Endothelial cell of umbilical vein (primary cell): ENCODE measurements at regions not wholly inside any gene's neighbourhood (a gene's known extent, or its start where the extent isn't known, plus 50 kb on each side); places are given as distances from the start of the nearest gene placed in this dataset.

Experiments
- BruUV-seq: library from RNA; stranded (reverse); fragments of 400-500 nt; replicated peaks from 2 replicates; lab custom pipeline; 2021; lab: Mats Ljungman, UMichigan
- CTCF ChIA-PET: fragments of 300-600, 350-600 bp; sonication (Branson Sonifier 250); formaldehyde crosslinking; loops from one replicate; lab custom pipeline; 2021; ENCODE audit warnings: antibody characterized with exemption, inconsistent platforms; lab: Charles Lee
- POLR2A ChIA-PET: fragments of 300-600, 350-600 bp; sonication (Branson Sonifier 250); formaldehyde crosslinking; loops from one replicate; lab custom pipeline; 2021; ENCODE audit warnings: antibody characterized with exemption, inconsistent platforms; lab: Charles Lee
- DNase-seq: peaks from one replicate; pipeline ENCODE4 v3.0.0-alpha.2; 2011; ENCODE audit warnings: low read depth, low spot score
- FAIRE-seq: peaks from 2 replicates; lab custom pipeline; 2011; peaks lifted over from hg19 to GRCh38; lab: Jason Lieb, UNC
- H2AFZ ChIP-seq: 2 replicates; pipeline ENCODE4 v1.6.0; 2012; ENCODE audit warnings: low read depth, low read length, control low read depth, inconsistent platforms
- H3K27ac ChIP-seq: 2 replicates; pipeline ENCODE4 v1.5.1; 2011; ENCODE audit warnings: low read depth, mild to moderate bottlenecking, control low read depth, low read length, moderate library complexity; ENCODE audit not compliant: insufficient read depth
- H3K27me3 ChIP-seq, 2 experiments: 2 replicates each; pipeline versions ENCODE4 v1.6.0 to v1.6.1; 2011; ENCODE audit warnings: low read length in 2 of 2, mixed read lengths in 1 of 2; ENCODE audit not compliant: control insufficient read depth in 2 of 2, insufficient read depth in 2 of 2
- H3K36me3 ChIP-seq, 2 experiments: 2 replicates in 1 of 2; 3 replicates in 1 of 2; pipeline ENCODE4 v1.5.1; 2011; ENCODE audit warnings: low read length in 2 of 2, mild to moderate bottlenecking in 1 of 2, moderate library complexity in 1 of 2; ENCODE audit not compliant: control insufficient read depth in 2 of 2, insufficient read depth in 2 of 2; ENCODE audit errors: extremely low read depth in 1 of 2
- H3K4me1 ChIP-seq: 3 replicates; pipeline ENCODE4 v1.5.1; 2011; ENCODE audit warnings: mild to moderate bottlenecking, low read length; ENCODE audit not compliant: control insufficient read depth, insufficient read depth; ENCODE audit errors: extremely low read depth
- H3K4me2 ChIP-seq: 2 replicates; pipeline ENCODE4 v1.6.1; 2011; ENCODE audit warnings: low read length, control low read depth, mixed read lengths; ENCODE audit not compliant: insufficient read depth
- H3K4me3 ChIP-seq, 3 experiments: fragments of 200-600 bp in 1 of 3; sonication (generic), shearing (Covaris generic) in 1 of 3; replicated peaks in 1 of 3; 2 replicates each; pipeline ENCODE4 v1.5.1; 2011 to 2016; ENCODE audit warnings: control low read depth in 3 of 3, low read length in 3 of 3, mild to moderate bottlenecking in 2 of 3, inconsistent platforms in 1 of 3, low read depth in 1 of 3, moderate library complexity in 1 of 3; ENCODE audit not compliant: insufficient read depth in 1 of 3
- H3K79me2 ChIP-seq: 2 replicates; pipeline ENCODE4 v1.6.0; 2012; ENCODE audit warnings: low read length, inconsistent platforms; ENCODE audit not compliant: control insufficient read depth, insufficient read depth
- H3K9ac ChIP-seq: replicated peaks from 2 replicates; pipeline ENCODE3; 2011; ENCODE audit warnings: low read length, control low read depth; ENCODE audit not compliant: insufficient read depth; ENCODE audit errors: extremely low read depth
- H3K9me1 ChIP-seq: replicated peaks from 3 replicates; pipeline ENCODE4 v1.6.0; 2011; ENCODE audit warnings: mild to moderate bottlenecking, low read length; ENCODE audit not compliant: control insufficient read depth, insufficient read depth; ENCODE audit errors: extremely low read depth
- H3K9me3 ChIP-seq: replicated peaks from 2 replicates; pipeline ENCODE4 v1.5.1; 2012; ENCODE audit warnings: low read length, inconsistent platforms; ENCODE audit not compliant: control insufficient read depth, insufficient read depth
- H4K20me1 ChIP-seq: replicated peaks from 2 replicates; pipeline ENCODE3; 2011; ENCODE audit warnings: mild to moderate bottlenecking, low read length; ENCODE audit not compliant: control insufficient read depth, insufficient read depth; ENCODE audit errors: extremely low read depth
- EZH2 ChIP-seq: IDR thresholded peaks from 2 replicates; pipeline ENCODE4 v1.6.1; 2012; ENCODE audit warnings: borderline replicate concordance, low read depth, mild to moderate bottlenecking, moderate library complexity, low read length, inconsistent platforms; ENCODE audit not compliant: severe bottlenecking
- FOS ChIP-seq: IDR thresholded peaks from 2 replicates; pipeline ENCODE4 v1.6.1; 2011; ENCODE audit warnings: mild to moderate bottlenecking, low read length, moderate library complexity, borderline replicate concordance; ENCODE audit not compliant: insufficient read depth
- GATA2 ChIP-seq: IDR thresholded peaks from 2 replicates; pipeline ENCODE4 v1.7.0; 2011; ENCODE audit warnings: low read depth, mild to moderate bottlenecking, moderate library complexity, mixed read lengths, low read length; ENCODE audit not compliant: insufficient read length, insufficient read depth
- JUN ChIP-seq: IDR thresholded peaks from 2 replicates; pipeline ENCODE4 v1.6.1; 2011; ENCODE audit warnings: borderline replicate concordance, low read depth; ENCODE audit not compliant: insufficient read length, insufficient read depth
- MYC ChIP-seq: IDR thresholded peaks from one replicate; pipeline ENCODE4 v1.6.1; 2011; ENCODE audit warnings: mild to moderate bottlenecking, low read depth, low read length
- POLR2A ChIP-seq: IDR thresholded peaks from 2 replicates; pipeline ENCODE4 v1.6.1; 2012; ENCODE audit warnings: low read depth, mild to moderate bottlenecking, control low read depth, low read length
- POLR2AphosphoS5 ChIP-seq: IDR thresholded peaks from 2 replicates; pipeline ENCODE4 v1.6.1; 2012; ENCODE audit warnings: low read depth, mild to moderate bottlenecking, control low read depth, low read length, moderate library complexity; ENCODE audit not compliant: insufficient read depth
- dilution Hi-C: fragments of 300-500 bp; cut with MboI; formaldehyde crosslinking; loops from one replicate; pipeline ENCODE4 v1.15.0; 2019; ENCODE audit warnings: low sequenced_read_pairs; ENCODE audit not compliant: extremely low pct_ligation_motif_present
- intact Hi-C: fragments of 100-400 bp; cut with micrococcal nuclease; formaldehyde crosslinking; loops from one replicate; pipeline ENCODE4 v1.10.0; 2022
- TF ChIP-seq, protein P1 (sequence below): IDR thresholded peaks from 2 replicates; pipeline ENCODE4 v1.6.1; 2011; ENCODE audit not compliant: insufficient read depth, insufficient read length
- TF ChIP-seq, protein P2 (sequence below), 2 donors: IDR thresholded peaks; 1 replicate in 1 of 2; 2 replicates in 1 of 2; pipeline ENCODE4 v1.5.1; 2011; ENCODE audit warnings: low read length in 2 of 2, mild to moderate bottlenecking in 2 of 2, moderate library complexity in 2 of 2, control low read depth in 1 of 2, inconsistent platforms in 1 of 2, low read depth in 1 of 2; ENCODE audit not compliant: insufficient read depth in 1 of 2; ENCODE audit errors: extremely low read depth in 1 of 2

DNA sequence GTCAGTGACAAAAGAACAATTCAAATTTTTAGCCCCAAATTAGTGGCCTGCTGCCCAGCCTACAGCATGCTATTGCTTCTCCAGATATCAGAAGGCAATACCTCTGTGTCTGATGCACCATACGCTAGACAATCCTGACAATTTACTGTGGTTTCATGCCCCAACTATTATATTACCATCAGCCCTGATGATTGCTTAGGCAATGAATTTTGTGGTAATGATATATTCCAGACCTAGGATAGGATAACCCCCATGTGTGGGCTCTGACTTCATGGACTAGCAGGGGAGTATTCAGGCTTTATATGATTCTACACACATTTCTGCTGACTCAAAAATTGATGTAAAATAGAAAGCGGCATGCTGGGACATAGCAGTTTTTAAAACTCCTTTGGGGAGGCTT, 168.7 kb upstream of the FST start:
- no peak for DNase-seq
- no peak for FAIRE-seq
- no peaks in the 10 kb centered on the region for H3K27me3 ChIP-seq
- H3K9me3 ChIP-seq, result no peaks in the 10 kb centered on the region
- no peaks in the 10 kb centered on the region for H3K79me2 ChIP-seq
- no peak overlapping the region for H2AFZ ChIP-seq
- ChIA-PET CTCF (no interaction called here), POLR2A (no interaction called here)
- H3K27ac ChIP-seq, result no peak overlapping the region
- dilution Hi-C loops, result no loop called here
- intact Hi-C loops, result no loop called here
- BruUV-seq, result no TSS peak
- no peaks in the 10 kb centered on the region for H3K36me3 ChIP-seq
- no peak overlapping the region for H3K9ac ChIP-seq
- no peaks in the 10 kb centered on the region for H3K9me1 ChIP-seq
- H4K20me1 ChIP-seq, result no peaks in the 10 kb centered on the region
- no peaks in the 10 kb centered on the region for H3K4me1 ChIP-seq
- no peak overlapping the region for H3K4me3 ChIP-seq
- TF ChIP-seq GATA2, result no peak
- TF ChIP-seq JUN, result no peak
- no peak overlapping the region for H3K4me2 ChIP-seq

DNA sequence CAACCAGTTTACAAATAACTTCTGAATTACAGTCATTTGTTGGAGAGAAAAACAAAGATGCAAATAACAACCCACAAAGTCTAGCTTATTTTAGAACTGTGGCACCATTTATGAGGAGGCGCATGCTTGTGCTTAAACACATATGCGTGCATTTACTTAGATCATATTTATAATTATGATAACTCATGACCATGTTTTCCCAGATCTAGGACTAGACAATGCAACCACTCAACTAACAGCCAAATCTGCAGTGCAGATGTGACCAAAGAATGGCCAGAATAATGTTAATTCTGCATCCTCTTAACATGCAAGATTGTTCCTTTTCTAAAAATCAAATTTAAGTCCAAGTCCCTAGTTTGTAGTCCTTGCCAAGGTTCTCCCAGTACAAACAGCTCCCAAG, 167.3 kb upstream of the FST start:
- no peak overlapping the region for H3K27ac ChIP-seq
- no peaks in the 10 kb centered on the region for H3K9me1 ChIP-seq
- no TSS peak for BruUV-seq
- no peak overlapping the region for H3K4me3 ChIP-seq
- H3K4me2 ChIP-seq, result no peak overlapping the region
- intact Hi-C loops, result no loop called here
- POLR2A ChIA-PET, result no interaction called here
- CTCF ChIA-PET, result interaction anchor here (1.1 kb wide), 1 partner anchor 22 kb away, joined by 4 read pairs; no protein-coding TSS in a partner anchor
- DNase-seq (no peak), FAIRE-seq (no peak)
- no peaks in the 10 kb centered on the region for H4K20me1 ChIP-seq
- no peak overlapping the region for H2AFZ ChIP-seq
- no peaks in the 10 kb centered on the region for H3K27me3 ChIP-seq
- no peak overlapping the region for H3K9ac ChIP-seq
- no peaks in the 10 kb centered on the region for H3K36me3 ChIP-seq
- H3K4me1 ChIP-seq, result no peaks in the 10 kb centered on the region
- TF ChIP-seq GATA2, result no peak
- TF ChIP-seq FOS, result no peak
- TF ChIP-seq, protein P1, sequence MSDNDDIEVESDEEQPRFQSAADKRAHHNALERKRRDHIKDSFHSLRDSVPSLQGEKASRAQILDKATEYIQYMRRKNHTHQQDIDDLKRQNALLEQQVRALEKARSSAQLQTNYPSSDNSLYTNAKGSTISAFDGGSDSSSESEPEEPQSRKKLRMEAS, result no peak
- no peak for TF ChIP-seq MYC
- TF ChIP-seq, protein P2, sequence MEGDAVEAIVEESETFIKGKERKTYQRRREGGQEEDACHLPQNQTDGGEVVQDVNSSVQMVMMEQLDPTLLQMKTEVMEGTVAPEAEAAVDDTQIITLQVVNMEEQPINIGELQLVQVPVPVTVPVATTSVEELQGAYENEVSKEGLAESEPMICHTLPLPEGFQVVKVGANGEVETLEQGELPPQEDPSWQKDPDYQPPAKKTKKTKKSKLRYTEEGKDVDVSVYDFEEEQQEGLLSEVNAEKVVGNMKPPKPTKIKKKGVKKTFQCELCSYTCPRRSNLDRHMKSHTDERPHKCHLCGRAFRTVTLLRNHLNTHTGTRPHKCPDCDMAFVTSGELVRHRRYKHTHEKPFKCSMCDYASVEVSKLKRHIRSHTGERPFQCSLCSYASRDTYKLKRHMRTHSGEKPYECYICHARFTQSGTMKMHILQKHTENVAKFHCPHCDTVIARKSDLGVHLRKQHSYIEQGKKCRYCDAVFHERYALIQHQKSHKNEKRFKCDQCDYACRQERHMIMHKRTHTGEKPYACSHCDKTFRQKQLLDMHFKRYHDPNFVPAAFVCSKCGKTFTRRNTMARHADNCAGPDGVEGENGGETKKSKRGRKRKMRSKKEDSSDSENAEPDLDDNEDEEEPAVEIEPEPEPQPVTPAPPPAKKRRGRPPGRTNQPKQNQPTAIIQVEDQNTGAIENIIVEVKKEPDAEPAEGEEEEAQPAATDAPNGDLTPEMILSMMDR (IDR thresholded peaks at IDR 0.05; ENCODE audit: extremely low read depth in 1 of 2, insufficient read depth in 1 of 2, low read depth in 1 of 2, low read length in 2 of 2), result no peak
- TF ChIP-seq POLR2A, result no peak
- no peak for TF ChIP-seq POLR2AphosphoS5
- no peak for TF ChIP-seq JUN
- TF ChIP-seq EZH2, result no peak
- dilution Hi-C loops, result no loop called here
- no peaks in the 10 kb centered on the region for H3K79me2 ChIP-seq
- H3K9me3 ChIP-seq, result no peaks in the 10 kb centered on the region
